ENCODE measurements at regions not wholly inside any gene's neighbourhood (a gene's known extent, or its start where the extent isn't known, plus 50 kb on each side); places are given as distances from the start of the nearest gene placed in this dataset.

GRCh38 chr9:108709997-108710396 lies 145.8 kb downstream of the ACTL7B start:
- no peak for TF ChIP-seq MZF1 (tag by site-specific recombination; IDR thresholded peaks at IDR 0.05; ENCODE audit: borderline replicate concordance)
- TF ChIP-seq CTCF (tag by site-specific recombination; IDR thresholded peaks at IDR 0.05) = no peak
- TF ChIP-seq YY1 (tag by site-specific recombination; IDR thresholded peaks at IDR 0.05) = no peak
- no peak for TF ChIP-seq MEIS1 (CRISPR knock-in tag; IDR thresholded peaks at IDR 0.05; ENCODE audit: borderline replicate concordance)
- TF ChIP-seq ZNF311 (tag by site-specific recombination; IDR thresholded peaks at IDR 0.05; ENCODE audit: borderline replicate concordance) = no peak
- no peak for TF ChIP-seq ZBTB21 (tag by site-specific recombination; IDR thresholded peaks at IDR 0.05)
- no peak for TF ChIP-seq GFI1B (tag by site-specific recombination; IDR thresholded peaks at IDR 0.05)
- no peak for TF ChIP-seq ZNF76 (tag by site-specific recombination; IDR thresholded peaks at IDR 0.05; ENCODE audit: borderline replicate concordance, low read depth)
- no peak for TF ChIP-seq ZNF335 (tag by site-specific recombination; conservative IDR thresholded peaks at IDR 0.05)
- TF ChIP-seq HOXC10 (CRISPR knock-in tag; IDR thresholded peaks at IDR 0.05) = no peak
- no peak for TF ChIP-seq ZNF580 (tag by site-specific recombination; IDR thresholded peaks at IDR 0.05)
- no peak for TF ChIP-seq ZNF416 (tag by site-specific recombination; IDR thresholded peaks at IDR 0.05)
- TF ChIP-seq ZBTB49 (tag by site-specific recombination; IDR thresholded peaks at IDR 0.05; ENCODE audit: low read depth) = no peak
